ENCODE measurements at regions not wholly inside any gene's neighbourhood (a gene's known extent, or its start where the extent isn't known, plus 50 kb on each side); places are given as distances from the start of the nearest gene placed in this dataset.

DNA sequence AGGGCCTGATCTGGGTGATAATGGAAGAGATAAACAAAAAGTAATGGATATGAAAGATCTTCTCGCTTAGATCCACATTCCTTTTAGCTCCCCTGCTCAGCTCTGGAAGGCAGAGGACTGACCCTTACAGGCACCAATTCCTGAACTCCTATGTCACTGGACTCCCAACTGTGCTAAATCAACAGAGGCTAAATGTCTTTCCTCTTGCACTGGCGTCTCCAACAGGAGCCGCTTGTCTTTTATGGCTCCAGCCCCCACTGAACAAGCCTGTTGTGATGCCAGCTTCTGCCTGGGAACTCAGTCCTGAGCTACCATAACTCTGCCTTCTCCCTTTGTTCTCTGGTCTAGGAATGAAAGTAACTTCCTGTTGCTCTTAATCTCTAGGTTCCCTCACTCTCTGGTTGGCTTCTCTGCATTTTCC, 142.1 kb upstream of the COL11A1 start:
- intact Hi-C loops (cut with DNase I) = no loop called here
- Histone ChIP-seq H3K27me3 (no peaks in the 10 kb centered on the region), H3K4me3 (no peak overlapping the region), H3K9me3 (no peaks in the 10 kb centered on the region), H3K27ac (no peak overlapping the region), H3K36me3 (no peaks in the 10 kb centered on the region), H3K4me1 (no peaks in the 10 kb centered on the region)
- DNase-seq (ENCODE audit: low spot score in 2 of 2) = no peak
- TF ChIP-seq, protein P1, sequence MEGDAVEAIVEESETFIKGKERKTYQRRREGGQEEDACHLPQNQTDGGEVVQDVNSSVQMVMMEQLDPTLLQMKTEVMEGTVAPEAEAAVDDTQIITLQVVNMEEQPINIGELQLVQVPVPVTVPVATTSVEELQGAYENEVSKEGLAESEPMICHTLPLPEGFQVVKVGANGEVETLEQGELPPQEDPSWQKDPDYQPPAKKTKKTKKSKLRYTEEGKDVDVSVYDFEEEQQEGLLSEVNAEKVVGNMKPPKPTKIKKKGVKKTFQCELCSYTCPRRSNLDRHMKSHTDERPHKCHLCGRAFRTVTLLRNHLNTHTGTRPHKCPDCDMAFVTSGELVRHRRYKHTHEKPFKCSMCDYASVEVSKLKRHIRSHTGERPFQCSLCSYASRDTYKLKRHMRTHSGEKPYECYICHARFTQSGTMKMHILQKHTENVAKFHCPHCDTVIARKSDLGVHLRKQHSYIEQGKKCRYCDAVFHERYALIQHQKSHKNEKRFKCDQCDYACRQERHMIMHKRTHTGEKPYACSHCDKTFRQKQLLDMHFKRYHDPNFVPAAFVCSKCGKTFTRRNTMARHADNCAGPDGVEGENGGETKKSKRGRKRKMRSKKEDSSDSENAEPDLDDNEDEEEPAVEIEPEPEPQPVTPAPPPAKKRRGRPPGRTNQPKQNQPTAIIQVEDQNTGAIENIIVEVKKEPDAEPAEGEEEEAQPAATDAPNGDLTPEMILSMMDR (IDR thresholded peaks at IDR 0.05) = no peak

DNA sequence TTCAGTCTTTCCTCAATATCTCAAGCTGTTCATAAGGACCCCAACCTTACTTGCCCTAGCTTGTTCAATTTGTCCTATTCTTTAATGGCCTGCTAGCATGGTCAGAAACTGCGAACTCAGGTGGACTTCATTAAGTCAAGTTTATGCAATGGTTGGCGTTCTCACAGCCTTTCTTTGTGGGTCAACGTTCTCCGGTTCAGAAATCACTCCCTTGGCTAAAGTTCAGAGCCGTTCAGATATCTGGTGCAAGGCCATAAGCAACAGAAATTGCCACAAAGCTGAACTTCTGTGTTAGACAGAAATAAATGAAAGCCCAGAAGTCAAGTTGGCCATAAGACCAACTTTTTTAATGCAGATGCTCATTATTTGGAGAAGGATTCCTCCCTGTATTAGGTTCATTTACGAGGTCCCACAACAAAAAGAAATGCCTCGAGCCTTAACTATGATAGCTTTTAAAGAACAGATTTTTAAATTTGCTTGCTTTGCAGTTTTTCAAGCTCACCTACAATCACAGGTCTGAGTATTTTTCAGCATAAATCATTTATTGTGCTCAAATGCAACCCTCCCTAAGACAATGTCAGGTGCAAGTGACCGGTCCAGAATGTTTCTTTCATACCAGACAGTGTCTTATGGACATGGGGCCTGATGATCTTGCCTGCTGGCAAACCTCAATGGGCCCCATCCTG, 140.2 kb upstream of the COL11A1 start:
- Histone ChIP-seq H3K27ac (no peak overlapping the region), H3K9me3 (no peaks in the 10 kb centered on the region), H3K27me3 (no peaks in the 10 kb centered on the region), H3K4me1 (no peaks in the 10 kb centered on the region), H3K4me3 (no peak overlapping the region), H3K36me3 (no peaks in the 10 kb centered on the region)
- TF ChIP-seq, protein P1 (IDR thresholded peaks at IDR 0.05) = no peak
- intact Hi-C loops (cut with DNase I) = no loop called here
- no peak for DNase-seq (ENCODE audit: low spot score in 2 of 2)

DNA sequence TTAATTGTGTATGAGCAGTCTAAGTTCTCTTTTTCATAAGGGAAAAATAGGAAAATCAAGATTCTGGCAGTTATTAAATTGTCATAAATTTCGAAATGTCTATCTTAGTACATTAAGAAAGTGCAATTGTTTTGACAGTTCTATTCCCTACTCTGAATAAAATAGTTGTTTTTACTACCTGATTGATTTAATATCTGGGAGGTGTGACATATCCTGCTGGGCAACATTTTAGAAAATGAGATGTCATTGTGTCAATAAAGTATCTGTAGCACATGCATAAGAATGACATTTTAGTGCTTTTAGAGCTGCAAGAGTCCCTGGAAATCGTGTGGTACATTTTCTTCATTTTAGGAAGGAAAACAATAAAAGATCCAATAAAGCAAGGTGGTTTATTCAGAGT, 139.2 kb upstream of the COL11A1 start:
- H3K36me3 ChIP-seq = no peaks in the 10 kb centered on the region
- TF ChIP-seq, protein P1 (IDR thresholded peaks at IDR 0.05) = no peak
- H3K27me3 ChIP-seq = no peaks in the 10 kb centered on the region
- intact Hi-C loops (cut with DNase I) = no loop called here
- H3K4me1 ChIP-seq = no peaks in the 10 kb centered on the region
- DNase-seq (ENCODE audit: low spot score in 2 of 2) = no peak
- no peak overlapping the region for H3K27ac ChIP-seq
- no peaks in the 10 kb centered on the region for H3K9me3 ChIP-seq
- no peak overlapping the region for H3K4me3 ChIP-seq

DNA sequence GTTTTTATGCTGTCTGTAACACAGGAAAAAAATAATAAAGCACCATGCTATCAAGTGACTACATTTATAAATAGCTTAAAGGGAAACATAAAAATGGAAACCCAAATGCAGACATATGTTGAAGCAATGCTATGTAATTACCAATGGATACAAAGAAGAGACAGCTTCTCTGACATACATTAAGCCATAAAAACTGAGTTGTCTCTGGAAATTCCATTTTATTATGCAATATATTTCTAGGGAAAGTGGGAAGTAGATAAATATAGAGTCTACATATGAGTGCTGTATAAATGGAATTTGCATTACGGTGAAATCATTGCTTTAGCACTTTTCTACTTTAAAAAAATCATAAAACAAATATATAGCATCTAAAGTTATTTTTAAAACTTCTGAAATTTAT, 135.2 kb upstream of the COL11A1 start:
- H3K36me3 ChIP-seq = no peaks in the 10 kb centered on the region
- H3K27me3 ChIP-seq = no peaks in the 10 kb centered on the region
- H3K4me1 ChIP-seq = no peaks in the 10 kb centered on the region
- no peak overlapping the region for H3K27ac ChIP-seq
- no peaks in the 10 kb centered on the region for H3K9me3 ChIP-seq
- TF ChIP-seq, protein P1 (IDR thresholded peaks at IDR 0.05) = no peak
- H3K4me3 ChIP-seq = no peak overlapping the region
- no peak for DNase-seq (ENCODE audit: low spot score in 2 of 2)
- intact Hi-C loops (cut with DNase I) = no loop called here

DNA sequence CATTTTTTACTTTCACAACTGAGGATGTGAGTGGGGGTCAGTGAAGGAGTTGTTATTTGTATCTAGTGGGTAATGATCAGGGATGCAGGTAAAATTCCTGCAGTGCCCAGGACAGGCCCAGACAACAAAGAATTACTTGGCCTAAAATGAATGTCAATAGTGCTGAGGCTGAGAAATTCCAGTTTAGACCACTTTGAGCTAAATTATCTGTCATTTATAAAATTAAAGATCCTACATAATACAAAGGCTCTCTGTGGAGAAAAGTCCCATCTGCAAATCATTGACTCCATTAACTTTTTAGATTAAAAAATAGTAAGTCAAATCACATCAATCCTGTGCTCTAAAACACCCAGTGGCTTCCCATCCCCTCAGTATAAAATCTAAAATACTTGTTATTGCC, 130.7 kb upstream of the COL11A1 start:
- TF ChIP-seq, protein P1 (IDR thresholded peaks at IDR 0.05) = no peak
- no peaks in the 10 kb centered on the region for H3K27me3 ChIP-seq
- H3K4me1 ChIP-seq = no peaks in the 10 kb centered on the region
- intact Hi-C loops (cut with DNase I) = no loop called here
- H3K4me3 ChIP-seq = no peak overlapping the region
- no peaks in the 10 kb centered on the region for H3K9me3 ChIP-seq
- no peak for DNase-seq (ENCODE audit: low spot score in 2 of 2)
- no peak overlapping the region for H3K27ac ChIP-seq
- H3K36me3 ChIP-seq = no peaks in the 10 kb centered on the region

DNA sequence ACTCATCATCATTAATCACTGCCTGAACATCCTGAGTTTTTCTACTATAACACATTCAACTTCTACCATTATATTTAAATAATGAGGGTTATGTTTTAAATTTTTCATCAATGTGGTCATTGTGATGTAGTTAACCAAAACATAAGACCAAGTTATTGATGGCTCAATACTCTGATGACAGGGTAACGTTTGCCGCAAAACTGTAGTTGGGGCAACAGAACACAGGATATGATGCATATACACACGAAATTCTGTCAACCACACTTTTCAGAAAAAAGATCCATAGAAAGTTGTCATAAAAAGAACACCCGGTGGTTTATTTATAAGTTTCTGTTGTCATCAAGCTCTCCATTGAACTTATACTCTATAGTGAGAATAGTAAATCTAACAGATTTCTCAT, 121.7 kb upstream of the COL11A1 start:
- H3K27me3 ChIP-seq = no peaks in the 10 kb centered on the region
- DNase-seq (ENCODE audit: low spot score in 2 of 2) = no peak
- TF ChIP-seq, protein P1 (IDR thresholded peaks at IDR 0.05) = no peak
- H3K36me3 ChIP-seq = no peaks in the 10 kb centered on the region
- H3K9me3 ChIP-seq = no peaks in the 10 kb centered on the region
- H3K4me3 ChIP-seq = no peak overlapping the region
- H3K4me1 ChIP-seq = no peaks in the 10 kb centered on the region
- intact Hi-C loops (cut with DNase I) = no loop called here
- no peak overlapping the region for H3K27ac ChIP-seq
